Upper lobe of right lung (tissue), 1 donor: ENCODE measurements at regions not wholly inside any gene's neighbourhood (a gene's known extent, or its start where the extent isn't known, plus 50 kb on each side); places are given as distances from the start of the nearest gene placed in this dataset.

ENCODE experiments used
- ATAC-seq: fragments of 200-7000 bp; cut with Tn5 transposase; one replicate; pipeline ENCODE4 v1.9.1; 2020; ENCODE audit warnings: mild to moderate bottlenecking, moderate library complexity
- DNase-seq: peaks from one replicate; pipeline ENCODE4 v3.0.0-alpha.2; 2020
- H3K27ac ChIP-seq: fragments of 200-600 bp; one replicate; pipeline ENCODE4 v1.8.0; 2022
- H3K27me3 ChIP-seq: fragments of 200-600 bp; one replicate; pipeline ENCODE4 v1.8.0; 2022; ENCODE audit warnings: mild to moderate bottlenecking
- H3K36me3 ChIP-seq: fragments of 200-600 bp; one replicate; pipeline ENCODE4 v1.8.0; 2022
- H3K4me1 ChIP-seq: fragments of 200-600 bp; one replicate; pipeline ENCODE4 v1.8.0; 2022
- H3K4me3 ChIP-seq: fragments of 200-600 bp; one replicate; pipeline ENCODE4 v1.8.0; 2022; ENCODE audit warnings: mild to moderate bottlenecking
- H3K9me3 ChIP-seq: fragments of 200-600 bp; one replicate; pipeline ENCODE4 v1.8.0; 2022
- intact Hi-C: fragments of 100-400 bp; cut with DNase I; formaldehyde crosslinking; loops from one replicate; pipeline ENCODE4 v1.11.0; 2022
- TF ChIP-seq, protein P1 (sequence below): fragments of 200-600 bp; IDR thresholded peaks from one replicate; pipeline ENCODE4 v1.8.0; 2022; ENCODE audit warnings: antibody characterized with exemption
- donor health status: DM: no; HTN: yes; CAD: no; lungs with severe emphysema.

GRCh38 chr3:66817951-66818557, 180.1 kb upstream of the KBTBD8 start:
- ATAC-seq, result no peak
- H3K27ac ChIP-seq, result no peak overlapping the region

GRCh38 chr3:66819993-66820501, 178.1 kb upstream of the KBTBD8 start:
- Histone ChIP-seq H3K4me3 (no peak overlapping the region), H3K9me3 (no peaks in the 10 kb centered on the region), H3K4me1 (no peaks in the 10 kb centered on the region), H3K36me3 (no peaks in the 10 kb centered on the region), H3K27me3 (no peaks in the 10 kb centered on the region), H3K27ac (no peak overlapping the region)
- TF ChIP-seq, protein P1, sequence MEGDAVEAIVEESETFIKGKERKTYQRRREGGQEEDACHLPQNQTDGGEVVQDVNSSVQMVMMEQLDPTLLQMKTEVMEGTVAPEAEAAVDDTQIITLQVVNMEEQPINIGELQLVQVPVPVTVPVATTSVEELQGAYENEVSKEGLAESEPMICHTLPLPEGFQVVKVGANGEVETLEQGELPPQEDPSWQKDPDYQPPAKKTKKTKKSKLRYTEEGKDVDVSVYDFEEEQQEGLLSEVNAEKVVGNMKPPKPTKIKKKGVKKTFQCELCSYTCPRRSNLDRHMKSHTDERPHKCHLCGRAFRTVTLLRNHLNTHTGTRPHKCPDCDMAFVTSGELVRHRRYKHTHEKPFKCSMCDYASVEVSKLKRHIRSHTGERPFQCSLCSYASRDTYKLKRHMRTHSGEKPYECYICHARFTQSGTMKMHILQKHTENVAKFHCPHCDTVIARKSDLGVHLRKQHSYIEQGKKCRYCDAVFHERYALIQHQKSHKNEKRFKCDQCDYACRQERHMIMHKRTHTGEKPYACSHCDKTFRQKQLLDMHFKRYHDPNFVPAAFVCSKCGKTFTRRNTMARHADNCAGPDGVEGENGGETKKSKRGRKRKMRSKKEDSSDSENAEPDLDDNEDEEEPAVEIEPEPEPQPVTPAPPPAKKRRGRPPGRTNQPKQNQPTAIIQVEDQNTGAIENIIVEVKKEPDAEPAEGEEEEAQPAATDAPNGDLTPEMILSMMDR, result no peak
- DNase-seq, result no peak
- ATAC-seq, result no peak
- intact Hi-C loops, result loop anchor here (5.0 to 10.0 kb wide), 2 partner anchors 413 to 565 kb away; no protein-coding TSS in a partner anchor

More at GRCh38 chr3:66817951-66818557, 180.1 kb upstream of the KBTBD8 start:
- no peaks in the 10 kb centered on the region for H3K9me3 ChIP-seq
- no peak for DNase-seq
- no peak overlapping the region for H3K4me3 ChIP-seq
- H3K27me3 ChIP-seq, result no peaks in the 10 kb centered on the region
- intact Hi-C loops, result loop anchor here (5.0 to 10.0 kb wide), 2 partner anchors 411 to 563 kb away; no protein-coding TSS in a partner anchor
- no peaks in the 10 kb centered on the region for H3K4me1 ChIP-seq
- no peaks in the 10 kb centered on the region for H3K36me3 ChIP-seq
- TF ChIP-seq, protein P1, result no peak

- no peaks in the 10 kb centered on the region for H3K9me3 ChIP-seq
- DNase-seq (no peak), ATAC-seq (peak; percentile 95)
- no peak overlapping the region for H3K4me3 ChIP-seq
- intact Hi-C loops, result no loop called here
- no peaks in the 10 kb centered on the region for H3K4me1 ChIP-seq
- H3K27ac ChIP-seq, result no peak overlapping the region
- TF ChIP-seq, protein P1, result peak; percentile 80
- H3K36me3 ChIP-seq, result no peaks in the 10 kb centered on the region
- H3K27me3 ChIP-seq, result no peaks in the 10 kb centered on the region
These were observed 175.7 kb upstream of the KBTBD8 start for GRCh38 chr3:66822186-66823008.

GRCh38 chr3:66823009-66823397, 175.1 kb upstream of the KBTBD8 start:
- Histone ChIP-seq H3K27ac (no peak overlapping the region), H3K36me3 (no peaks in the 10 kb centered on the region), H3K4me1 (no peaks in the 10 kb centered on the region), H3K9me3 (no peaks in the 10 kb centered on the region), H3K27me3 (no peaks in the 10 kb centered on the region), H3K4me3 (no peak overlapping the region)
- DNase-seq, result no peak
- TF ChIP-seq, protein P1, result no peak
- ATAC-seq, result peak; percentile 19
- intact Hi-C loops, result no loop called here

DNA sequence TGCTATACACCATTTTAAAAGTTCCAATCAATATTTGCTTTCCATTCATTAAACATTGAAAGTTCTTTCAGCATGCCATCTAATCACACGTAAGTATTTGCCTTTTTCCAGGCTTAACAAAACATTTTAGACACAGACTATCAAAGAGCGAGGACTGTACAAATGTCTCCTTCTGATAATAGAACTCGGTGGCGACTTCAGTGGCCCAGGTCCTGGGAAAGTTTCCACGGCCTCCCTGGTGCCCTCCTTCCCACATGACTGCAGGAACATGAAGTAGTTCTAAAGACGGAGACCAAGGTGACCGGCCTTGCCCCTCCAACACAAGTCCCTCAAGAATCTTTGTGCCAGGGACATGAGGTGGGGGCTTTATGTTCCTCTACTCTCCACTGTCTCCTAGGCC, 174.6 kb upstream of the KBTBD8 start:
- ATAC-seq (no peak), DNase-seq (no peak)
- no peaks in the 10 kb centered on the region for H3K36me3 ChIP-seq
- H3K4me1 ChIP-seq, result no peaks in the 10 kb centered on the region
- no peaks in the 10 kb centered on the region for H3K9me3 ChIP-seq
- H3K27ac ChIP-seq, result no peak overlapping the region
- no peaks in the 10 kb centered on the region for H3K27me3 ChIP-seq
- intact Hi-C loops, result no loop called here
- TF ChIP-seq, protein P1, result no peak
- no peak overlapping the region for H3K4me3 ChIP-seq
